Activated T-helper 1 cell treated with anti-CD3 and anti-CD28 coated beads, Interleukin-2, amount 50 U/mL, for 16 hours (primary cell): ENCODE measurements at regions not wholly inside any gene's neighbourhood (a gene's known extent, or its start where the extent isn't known, plus 50 kb on each side); places are given as distances from the start of the nearest gene placed in this dataset.

Experiments
- DNase-seq, 2 donors: peaks; one replicate each; pipeline ENCODE4 v3.0.0-alpha.2; 2020; ENCODE audit warnings: low read depth in 1 of 2, low spot score in 1 of 2

DNA sequence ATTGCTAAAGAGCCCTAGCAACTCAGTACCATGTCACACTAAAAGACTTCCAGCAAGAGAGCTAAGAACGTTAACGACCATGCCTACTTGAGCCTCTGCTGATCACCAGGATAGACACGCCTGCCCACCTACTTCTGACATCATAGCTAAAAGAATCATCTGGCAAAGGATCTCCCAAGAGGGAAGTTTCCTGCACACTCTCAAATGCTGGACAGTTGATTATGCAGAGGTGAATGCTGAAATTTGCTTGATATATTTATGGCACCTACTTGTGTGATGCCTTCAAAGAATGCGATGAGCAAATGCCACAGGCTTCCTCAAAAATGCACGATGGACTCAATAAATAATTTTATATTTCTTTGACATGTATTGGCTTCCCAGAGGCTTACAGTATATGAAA is 113.6 kb downstream of the GALC start:
- no peak for DNase-seq

DNA sequence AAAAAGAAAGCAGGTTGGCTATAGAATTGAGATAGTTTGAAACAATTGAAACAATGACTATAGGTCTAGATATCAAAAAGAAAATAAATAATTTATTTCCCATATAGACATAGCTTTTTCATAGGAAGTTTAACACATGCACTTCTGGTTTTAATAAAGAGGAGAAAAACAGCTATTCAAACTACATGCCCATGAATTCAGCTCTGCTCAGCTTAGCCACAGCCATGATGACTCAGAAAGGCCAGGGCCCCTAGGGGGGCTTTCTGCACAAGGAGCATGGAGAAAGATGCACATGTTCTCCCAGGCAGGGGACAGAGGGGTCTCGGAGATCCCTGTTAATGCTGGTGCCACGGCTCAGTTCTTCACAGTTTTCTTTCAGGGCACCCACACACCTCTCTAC is 114.0 kb downstream of the GALC start:
- no peak for DNase-seq

DNA sequence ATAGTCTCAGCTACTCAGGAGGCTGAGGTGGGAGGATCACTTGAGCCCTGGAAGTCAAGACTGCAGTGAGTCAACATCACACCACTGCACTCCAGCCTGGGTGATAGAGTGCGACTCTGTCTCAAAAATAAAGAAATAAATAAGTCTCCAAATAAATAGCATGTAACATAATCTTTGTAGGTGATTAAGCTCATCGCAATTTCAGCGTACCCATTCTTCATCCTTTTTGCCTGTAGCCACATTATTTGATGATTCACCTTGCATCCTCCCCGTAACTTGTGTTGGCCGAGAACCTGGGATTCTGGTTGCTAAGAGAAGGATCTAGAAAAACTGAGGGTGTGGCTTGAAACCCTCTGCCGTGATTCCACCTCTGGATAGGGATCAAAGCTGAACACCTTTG is 115.1 kb downstream of the GALC start:
- no peak for DNase-seq

- no peak for DNase-seq
Observed at GRCh38 chr14:87874676-87875075, 118.3 kb downstream of the GALC start.

GRCh38 chr14:87873741-87874140 is 119.2 kb downstream of the GALC start:
- DNase-seq = no peak

- DNase-seq = no peak
Observed at GRCh38 chr14:87869619-87870583, 123.1 kb downstream of the GALC start.

- DNase-seq = no peak
Observed at GRCh38 chr14:87868920-87869319, 124.1 kb downstream of the GALC start.

DNA sequence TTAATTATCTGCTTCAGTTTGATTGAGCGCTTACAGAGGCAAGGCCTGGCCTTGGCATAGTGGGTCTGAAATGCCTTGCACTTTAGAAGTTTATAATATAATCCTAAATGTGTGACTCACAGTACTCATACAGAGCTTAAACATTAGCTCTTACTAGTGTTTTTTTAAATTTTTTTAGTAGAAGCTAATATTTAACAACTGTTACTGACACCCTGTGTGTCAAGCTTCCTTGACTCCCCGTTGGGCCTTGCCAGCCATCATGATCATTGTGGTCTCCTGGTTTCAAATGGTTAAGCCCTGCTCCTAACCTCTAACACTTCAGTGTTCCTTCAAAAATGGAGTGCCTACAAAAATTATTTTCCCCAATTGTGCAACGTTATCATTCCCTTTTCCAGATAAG is 126.9 kb downstream of the GALC start:
- no peak for DNase-seq

DNA sequence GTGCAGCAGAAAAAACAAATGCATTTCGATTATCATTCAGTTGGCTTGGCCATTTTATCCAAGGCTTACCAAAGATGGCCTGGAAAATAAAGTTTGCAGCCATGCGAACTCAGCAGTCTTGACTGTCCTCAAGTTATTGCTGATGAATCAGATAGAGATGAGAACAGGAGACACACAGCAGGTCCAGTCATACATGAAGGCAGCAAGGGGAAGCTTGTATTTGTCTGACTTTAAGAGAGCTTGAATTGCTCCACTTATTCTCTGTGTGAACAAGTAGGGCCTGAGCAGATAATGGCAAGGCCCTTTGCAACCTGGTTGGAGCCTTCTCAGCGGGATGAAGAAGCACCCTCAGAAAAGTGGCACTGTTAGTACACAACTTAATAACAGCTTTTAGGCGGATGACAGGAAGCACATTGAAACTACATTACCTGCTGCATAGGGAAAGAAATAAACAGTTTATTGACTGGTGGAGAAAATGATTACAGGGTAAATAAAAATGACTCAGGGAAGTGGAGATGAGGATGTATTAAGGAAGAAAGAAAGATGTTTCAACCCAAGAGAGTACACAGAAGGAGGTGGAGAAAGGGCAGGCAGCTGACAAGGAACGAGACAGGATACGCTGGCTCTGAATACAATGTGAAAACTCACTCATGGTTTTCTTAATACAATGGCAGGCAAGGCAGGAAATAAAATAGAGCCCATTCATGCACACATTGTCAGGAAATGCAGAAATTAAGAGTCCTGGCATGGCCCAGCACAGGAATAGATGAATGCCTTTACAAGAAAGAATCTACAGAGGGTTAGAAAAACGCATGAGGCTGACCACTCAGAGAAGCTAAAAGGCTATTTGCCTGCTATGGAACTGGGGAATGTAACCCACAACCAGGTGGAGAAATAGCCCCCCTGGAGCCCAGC is 128.4 kb downstream of the GALC start:
- DNase-seq = no peak

- DNase-seq = no peak
Observed at GRCh38 chr14:87863047-87863446, 129.9 kb downstream of the GALC start.

DNA sequence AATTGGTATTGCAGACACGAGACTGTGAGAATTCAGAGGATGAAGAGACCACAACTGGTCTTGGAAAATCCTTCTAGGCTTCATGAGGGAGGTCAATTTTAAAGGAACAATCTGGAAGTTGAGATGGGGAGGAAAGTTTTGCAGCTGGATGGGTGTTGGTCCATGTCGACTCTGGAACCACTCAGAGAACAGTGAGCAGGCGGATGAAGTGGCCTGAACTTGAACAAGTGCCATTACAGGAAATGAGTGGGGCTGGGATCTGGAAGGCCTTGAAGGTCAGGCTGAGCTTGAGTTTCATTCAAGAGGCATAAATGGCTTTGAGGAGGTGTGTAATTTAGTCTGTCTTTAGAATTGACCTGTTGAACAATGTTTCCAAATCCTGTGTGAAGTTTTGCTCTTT is 140.9 kb downstream of the GALC start:
- no peak for DNase-seq

DNA sequence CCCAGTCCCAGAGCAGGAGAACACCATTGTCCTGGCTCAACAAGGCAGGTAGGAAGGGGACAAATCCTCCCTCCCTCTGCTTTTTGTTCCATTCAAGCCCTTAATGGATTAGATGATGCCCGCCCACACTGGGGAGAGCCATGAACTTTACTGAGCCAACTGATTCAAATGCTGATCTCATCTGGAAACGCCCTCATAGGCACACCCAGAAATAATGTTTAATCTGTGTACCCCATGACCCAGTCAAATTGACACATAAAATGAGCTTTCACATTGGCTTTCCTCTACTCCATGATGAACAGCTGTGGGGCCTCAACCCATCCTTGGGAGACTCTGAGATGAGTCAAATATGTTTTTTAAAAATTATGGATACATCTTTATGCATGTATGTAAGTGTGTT is 141.8 kb downstream of the GALC start:
- no peak for DNase-seq

DNA sequence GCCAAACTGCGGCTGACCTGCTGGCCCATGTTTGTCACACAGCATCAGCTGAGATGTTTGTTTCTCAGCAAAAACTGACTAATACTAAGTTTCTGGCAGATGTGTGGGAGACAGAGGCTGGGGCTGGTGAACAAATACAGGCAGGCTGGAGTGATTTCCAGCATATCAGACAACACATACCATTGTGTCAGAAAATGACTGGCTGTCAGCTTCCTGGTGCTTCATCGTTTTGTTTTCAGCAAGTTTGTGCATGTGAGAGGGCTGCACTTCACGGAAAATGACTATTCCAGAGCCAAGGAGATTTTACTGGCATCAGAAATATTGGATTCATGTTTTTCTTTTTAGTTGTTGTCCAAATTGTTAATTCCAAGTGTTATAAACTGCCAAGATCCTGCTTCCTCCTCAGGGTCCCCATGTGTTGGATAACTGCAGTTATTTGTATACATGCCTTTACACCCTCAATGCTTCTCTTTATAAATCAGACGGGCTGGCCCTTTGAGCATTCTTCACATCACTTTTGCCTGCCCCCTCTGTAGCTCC is 145.7 kb downstream of the GALC start:
- no peak for DNase-seq

DNA sequence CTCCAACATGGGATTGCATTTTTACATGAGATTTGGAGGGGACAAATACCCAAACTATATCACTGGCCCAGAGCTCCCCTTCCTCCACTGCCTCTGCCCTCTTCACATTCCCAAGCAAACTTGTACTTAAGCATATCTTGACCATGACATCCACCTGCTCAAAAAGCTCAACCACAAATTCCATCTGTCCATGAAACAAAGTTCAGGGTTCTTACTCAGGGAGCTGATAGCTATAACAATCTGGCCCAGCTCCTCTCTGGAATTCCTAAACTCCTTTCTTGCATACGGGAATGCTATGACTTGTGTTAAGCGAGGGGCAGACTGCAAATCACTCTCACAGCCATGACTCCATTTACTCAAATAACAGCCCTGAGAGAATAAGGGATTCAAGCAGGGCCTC is 152.1 kb downstream of the GALC start:
- DNase-seq = no peak

DNA sequence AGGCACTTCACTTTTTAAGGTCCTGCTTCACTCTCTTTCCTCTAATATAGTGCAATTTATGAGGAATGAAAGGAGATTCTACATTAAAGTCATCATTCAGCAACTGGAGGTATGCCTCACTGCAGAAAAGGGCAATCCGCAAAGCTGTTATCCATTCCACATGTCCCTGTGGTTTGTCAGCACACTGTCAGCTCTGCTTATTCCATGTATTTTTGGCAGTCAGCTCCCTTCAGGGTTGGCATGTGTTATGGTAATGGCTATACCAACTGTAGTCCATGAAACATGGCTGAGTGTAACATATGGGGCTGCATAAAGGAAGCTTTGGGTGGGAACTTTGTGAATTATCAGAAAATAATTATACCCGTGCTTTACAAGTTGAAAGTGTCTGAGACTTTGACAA is 154.1 kb downstream of the GALC start:
- no peak for DNase-seq

- DNase-seq = no peak
Observed at GRCh38 chr14:87837296-87837695, 155.7 kb downstream of the GALC start.

- no peak for DNase-seq
Observed at GRCh38 chr14:87834594-87834993, 158.4 kb downstream of the GALC start.

DNA sequence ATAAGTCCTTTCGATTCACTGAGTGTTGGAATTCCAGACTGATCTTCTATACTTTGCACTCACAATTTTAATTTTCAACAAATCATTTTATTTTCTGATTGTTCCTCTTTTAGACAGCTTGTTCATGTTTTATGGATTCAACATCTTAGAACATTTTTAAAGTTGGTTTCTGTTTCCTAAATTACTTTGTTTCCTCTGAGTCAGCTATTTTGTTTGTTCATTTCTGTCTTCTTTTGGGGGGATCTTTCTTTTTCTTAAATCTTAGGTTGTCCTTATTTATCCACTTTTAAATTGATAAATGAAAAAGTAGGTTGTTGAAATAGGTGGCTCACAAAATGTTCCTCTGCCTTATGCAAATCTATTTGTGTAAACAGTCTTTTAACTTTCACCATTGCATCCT is 160.0 kb downstream of the GALC start:
- no peak for DNase-seq

DNA sequence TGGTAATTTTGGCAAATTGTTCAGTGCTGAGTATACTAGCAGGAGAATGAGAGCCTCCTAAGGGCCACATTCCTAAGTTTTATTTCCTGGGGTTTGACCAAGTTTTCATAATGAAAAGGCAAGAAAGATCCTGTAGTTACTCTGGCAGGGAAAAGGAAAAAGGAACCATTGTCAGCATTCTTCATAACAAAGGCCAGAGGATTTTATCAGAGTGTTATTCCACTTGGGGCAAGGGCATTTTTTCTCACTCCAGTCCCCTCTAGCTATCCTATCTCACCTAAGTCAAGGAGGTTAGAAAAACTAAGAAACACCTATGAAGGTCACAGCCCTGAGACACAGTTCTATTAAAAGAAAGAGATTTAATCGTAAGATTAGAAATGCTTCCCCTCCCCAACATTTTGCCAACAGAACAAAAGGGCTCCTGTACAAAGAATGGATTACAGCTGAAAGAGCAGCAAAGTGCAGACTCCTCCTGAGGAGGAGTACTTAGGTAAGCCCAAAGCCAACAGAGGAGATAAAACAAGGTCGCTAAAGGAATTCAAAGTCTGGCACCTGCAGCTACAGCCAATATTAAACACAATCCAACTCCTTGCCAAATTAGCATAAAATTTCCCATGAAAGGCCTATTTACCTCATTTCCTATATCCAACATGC is 162.4 kb downstream of the GALC start:
- DNase-seq = no peak

GRCh38 chr14:87829543-87829942 is 163.4 kb downstream of the GALC start:
- no peak for DNase-seq

GRCh38 chr14:87824266-87824665 is 168.7 kb downstream of the GALC start:
- DNase-seq = no peak
